Stomach (tissue), 8 donors: ENCODE measurements at regions not wholly inside any gene's neighbourhood (a gene's known extent, or its start where the extent isn't known, plus 50 kb on each side); places are given as distances from the start of the nearest gene placed in this dataset.
"Not testable (repeated sequence)": the region's sequence is repeated elsewhere in the genome, so short reads cannot be mapped to it uniquely, and the experiment has no call there.

Experiments used
- DNase-seq, 2 donors: peaks; one replicate each; pipeline versions ENCODE4 v3.0.0 to v3.0.0-alpha.2; 2013 to 2019
- H3K27ac ChIP-seq, 5 donors: fragments of 200-600 bp in 4 of 5; sonication (generic) in 4 of 5; one replicate each; pipeline ENCODE4 v1.5.1; 2013 to 2019; ENCODE audit warnings: mild to moderate bottlenecking in 1 of 5, moderate library complexity in 1 of 5
- H3K27me3 ChIP-seq, 3 donors: fragments of 200-600 bp; sonication (generic); one replicate each; pipeline ENCODE4 v1.5.1; 2017 to 2019; ENCODE audit warnings: mixed run types in 1 of 3
- H3K36me3 ChIP-seq, 4 donors: fragments of 200-600 bp; sonication (generic); 1 replicate in 3 of 4; 2 replicates in 1 of 4; pipeline ENCODE4 v1.5.1; 2016 to 2019
- H3K4me1 ChIP-seq, 4 donors: fragments of 200-600 bp; sonication (generic); one replicate each; pipeline ENCODE4 v1.5.1; 2016 to 2019
- H3K4me3 ChIP-seq, 4 donors: fragments of 200-600 bp; sonication (generic) in 3 of 4; one replicate each; pipeline ENCODE4 v1.5.1; 2016 to 2019; ENCODE audit warnings: mild to moderate bottlenecking in 1 of 4
- H3K9me3 ChIP-seq, 4 donors: fragments of 200-600 bp; sonication (generic); one replicate each; pipeline ENCODE4 v1.5.1; 2016 to 2019
- EP300 ChIP-seq: sonication (generic); formaldehyde crosslinking; IDR thresholded peaks from one replicate; pipeline ENCODE4 v1.6.1; 2017; ENCODE audit warnings: antibody characterized with exemption
- POLR2A ChIP-seq, 4 donors: fragments of 450-650 bp; IDR thresholded peaks; one replicate each; pipeline ENCODE4 v1.6.1; 2016; ENCODE audit warnings: antibody characterized with exemption in 4 of 4, control low read depth in 2 of 4, mild to moderate bottlenecking in 1 of 4, moderate library complexity in 1 of 4
- POLR2AphosphoS5 ChIP-seq, 3 donors: sonication (generic); formaldehyde crosslinking; IDR thresholded peaks; one replicate each; pipeline ENCODE4 v1.6.1; 2016; ENCODE audit warnings: antibody characterized with exemption in 3 of 3
- WGBS, 5 donors: extraction: QIAGEN DNeasy Blood & Tissue Kit in 3 of 5; methylation state at CpG; one replicate each; pipeline versions ENCODE4 v1.1.5 to v1.1.7; 2013 to 2018; 5-methylcytosine and 5-hydroxymethylcytosine counted together
- intact Hi-C: fragments of 100-400 bp; cut with DNase I; formaldehyde crosslinking; loops from one replicate; pipeline ENCODE4 v1.15.1; 2023; ENCODE audit warnings: low total_unique reads
- TF ChIP-seq, protein P1 (sequence below), 7 experiments: fragments of 450-650 bp in 4 of 7; fragments of 200-600 bp in 3 of 7; sonication (generic) in 3 of 7; IDR thresholded peaks; one replicate each; pipeline ENCODE4 v1.5.1; 2016 to 2019; ENCODE audit warnings: antibody characterized with exemption in 7 of 7, control low read depth in 2 of 7, mild to moderate bottlenecking in 1 of 7
- donor health status: healthy with polysubstance abuse.
- donor health status: Bipolar disorder and iron deficiency.
- donor health status: healthy.

DNA sequence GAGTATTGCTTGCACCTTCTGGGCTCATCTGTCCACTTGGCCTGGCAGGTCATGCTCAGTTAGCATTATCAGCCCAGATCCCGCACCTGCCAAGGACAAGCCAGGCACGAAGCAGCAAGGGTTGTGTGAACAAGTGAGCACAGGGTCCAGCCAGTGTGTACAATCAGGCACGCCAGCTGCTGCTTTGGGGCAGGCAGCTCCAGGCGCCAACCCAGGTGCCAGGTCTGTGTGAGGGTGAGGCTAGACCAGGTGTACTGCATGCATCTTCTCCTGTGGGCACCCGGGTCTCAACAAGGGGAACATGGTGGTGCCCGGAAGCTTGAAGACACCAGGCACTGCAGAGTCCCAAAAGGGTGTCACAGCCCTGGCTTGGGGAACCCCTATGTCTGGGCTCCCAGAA is 1446.8 kb downstream of the PCDH9 start:
- TF ChIP-seq, protein P1, sequence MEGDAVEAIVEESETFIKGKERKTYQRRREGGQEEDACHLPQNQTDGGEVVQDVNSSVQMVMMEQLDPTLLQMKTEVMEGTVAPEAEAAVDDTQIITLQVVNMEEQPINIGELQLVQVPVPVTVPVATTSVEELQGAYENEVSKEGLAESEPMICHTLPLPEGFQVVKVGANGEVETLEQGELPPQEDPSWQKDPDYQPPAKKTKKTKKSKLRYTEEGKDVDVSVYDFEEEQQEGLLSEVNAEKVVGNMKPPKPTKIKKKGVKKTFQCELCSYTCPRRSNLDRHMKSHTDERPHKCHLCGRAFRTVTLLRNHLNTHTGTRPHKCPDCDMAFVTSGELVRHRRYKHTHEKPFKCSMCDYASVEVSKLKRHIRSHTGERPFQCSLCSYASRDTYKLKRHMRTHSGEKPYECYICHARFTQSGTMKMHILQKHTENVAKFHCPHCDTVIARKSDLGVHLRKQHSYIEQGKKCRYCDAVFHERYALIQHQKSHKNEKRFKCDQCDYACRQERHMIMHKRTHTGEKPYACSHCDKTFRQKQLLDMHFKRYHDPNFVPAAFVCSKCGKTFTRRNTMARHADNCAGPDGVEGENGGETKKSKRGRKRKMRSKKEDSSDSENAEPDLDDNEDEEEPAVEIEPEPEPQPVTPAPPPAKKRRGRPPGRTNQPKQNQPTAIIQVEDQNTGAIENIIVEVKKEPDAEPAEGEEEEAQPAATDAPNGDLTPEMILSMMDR (IDR thresholded peaks at IDR 0.05), result no peak
- TF ChIP-seq POLR2A (IDR thresholded peaks at IDR 0.05) (no peak), POLR2AphosphoS5 (IDR thresholded peaks at IDR 0.05) (no peak), EP300 (no peak)
- no peak for DNase-seq
- intact Hi-C loops, result no loop called here
- Histone ChIP-seq H3K27ac (no peak overlapping the region), H3K36me3 (no peaks in the 10 kb centered on the region), H3K4me3 (no peak overlapping the region), H3K27me3 (no peaks in the 10 kb centered on the region), H3K9me3 (no peaks in the 10 kb centered on the region), H3K4me1 (no peaks in the 10 kb centered on the region)
- WGBS, 5 donors, result 87 to 94% (median 90%) methylated on average over 2 to 6 of the region's 6 CpGs

DNA sequence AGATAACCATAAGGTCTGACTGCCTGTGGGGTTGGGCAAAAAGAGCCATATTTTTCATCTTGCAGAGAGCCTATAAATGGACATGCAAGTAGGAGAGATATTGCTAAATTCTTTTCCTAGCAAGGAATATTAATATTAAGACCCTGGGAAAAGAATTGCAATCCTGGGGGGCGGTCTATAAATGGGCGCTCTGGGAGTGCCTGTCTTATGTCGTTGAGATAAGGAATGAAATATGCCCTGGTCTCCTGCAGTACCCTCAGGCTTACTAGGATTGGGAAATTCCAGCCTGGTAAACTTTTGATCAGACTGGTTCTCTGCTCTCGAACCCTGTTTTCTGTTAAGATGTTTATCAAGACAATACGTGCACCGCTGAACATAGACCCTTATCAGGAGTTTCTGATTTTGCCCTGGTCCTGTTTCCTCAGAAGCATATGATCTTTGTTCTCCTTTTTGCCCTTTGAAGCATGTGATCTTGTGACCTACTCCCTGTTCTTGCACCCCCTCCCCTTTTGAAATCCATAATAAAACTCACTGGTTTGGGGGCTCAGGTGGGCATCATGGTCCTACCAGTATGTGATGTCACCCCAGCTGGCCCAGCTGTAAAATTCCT is 1458.3 kb downstream of the PCDH9 start:
- intact Hi-C loops, H3K36me3 ChIP-seq, H3K27ac ChIP-seq, H3K27me3 ChIP-seq, DNase-seq, H3K4me3 ChIP-seq, H3K4me1 ChIP-seq: not testable (repeated sequence)
- 78 to 93% (median 86%) methylated on average over 5 to 6 of the region's 6 CpGs for WGBS, 5 donors
- H3K9me3 ChIP-seq, result peaks cover 0 to 29% (median 15%) of the 10 kb centered on the region in 4 donors

DNA sequence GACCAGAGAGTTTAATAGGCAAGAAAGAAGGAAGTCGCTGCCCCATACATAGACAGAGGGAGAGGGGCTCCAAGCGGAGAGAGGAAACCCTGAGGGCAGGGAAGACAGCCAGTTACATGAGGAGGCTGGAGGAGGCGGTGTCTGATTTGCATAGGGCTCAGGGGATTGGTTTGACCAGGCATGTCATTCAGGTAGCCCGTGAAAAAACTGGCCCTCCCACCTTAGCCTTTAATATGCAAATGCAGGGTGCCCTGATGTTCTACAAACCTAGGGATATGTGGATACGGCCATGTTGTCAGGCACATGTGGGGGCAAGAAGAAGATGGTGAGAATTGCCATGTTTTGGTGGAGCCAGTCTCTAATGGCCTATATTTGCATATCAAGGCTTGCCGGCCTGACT is 1461.6 kb downstream of the PCDH9 start:
- H3K9me3 ChIP-seq, result peaks cover 0 to 29% (median 15%) of the 10 kb centered on the region in 4 donors
- WGBS, 5 donors, result 76 to 81% (median 79%) methylated on average over 6 of the region's 6 CpGs
- no peak for DNase-seq

DNA sequence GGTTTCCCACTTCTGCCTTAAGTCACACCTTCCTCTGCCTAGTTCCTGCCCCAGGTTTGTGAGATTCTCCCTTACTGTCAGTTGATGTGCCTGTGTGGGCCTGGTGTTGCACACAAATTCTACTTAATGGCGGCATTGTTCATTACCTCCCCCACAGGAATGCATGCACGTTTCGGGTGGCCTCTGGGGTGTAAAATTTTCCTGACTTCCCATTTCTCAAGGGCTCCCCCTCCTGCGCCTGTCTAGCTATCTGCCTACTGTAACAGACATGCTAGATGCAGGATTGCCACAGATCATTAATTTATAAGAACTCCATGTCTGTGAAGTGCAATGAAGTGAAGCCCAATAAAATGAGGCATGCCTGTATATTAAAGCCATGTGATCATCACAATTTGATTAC is 1466.3 kb downstream of the PCDH9 start:
- intact Hi-C loops, result no loop called here
- DNase-seq, result no peak

More for the DNA sequence above, 1461.6 kb downstream of the PCDH9 start:
- H3K4me3 ChIP-seq, result no peak overlapping the region
- H3K4me1 ChIP-seq, result no peaks in the 10 kb centered on the region
- intact Hi-C loops, result no loop called here
- TF ChIP-seq POLR2A (IDR thresholded peaks at IDR 0.05) (no peak), POLR2AphosphoS5 (IDR thresholded peaks at IDR 0.05) (no peak), EP300 (no peak)
- TF ChIP-seq, protein P1 (IDR thresholded peaks at IDR 0.05), result no peak
- no peaks in the 10 kb centered on the region for H3K36me3 ChIP-seq
- no peak overlapping the region for H3K27ac ChIP-seq
- H3K27me3 ChIP-seq, result no peaks in the 10 kb centered on the region

DNA sequence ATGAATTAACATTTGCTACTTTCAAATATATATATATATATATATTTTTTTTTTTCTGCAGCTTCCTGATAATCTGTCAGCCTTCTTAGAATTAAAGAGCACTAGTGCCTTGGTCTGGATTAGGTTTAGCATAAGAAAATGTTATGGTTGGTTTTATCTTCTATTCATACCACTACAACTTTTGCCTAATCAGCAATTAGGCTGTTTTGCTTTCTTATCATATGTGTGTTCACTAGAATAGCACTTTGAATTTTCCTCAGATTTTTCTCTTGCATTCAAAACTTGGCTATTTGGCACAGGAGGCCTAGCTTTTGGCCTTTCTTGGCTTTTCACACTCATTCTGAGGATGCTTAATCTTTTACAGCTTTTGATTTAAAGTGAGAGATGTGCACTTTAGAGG is 1468.1 kb downstream of the PCDH9 start:
- Histone ChIP-seq H3K36me3 (no peaks in the 10 kb centered on the region), H3K4me3 (no peak overlapping the region), H3K9me3 (peaks cover 0 to 30% (median 3%) of the 10 kb centered on the region in 4 donors), H3K27me3 (no peaks in the 10 kb centered on the region), H3K4me1 (no peaks in the 10 kb centered on the region), H3K27ac (no peak overlapping the region)
- DNase-seq, result no peak
- TF ChIP-seq POLR2AphosphoS5 (IDR thresholded peaks at IDR 0.05), result no peak
- TF ChIP-seq EP300, result no peak
- TF ChIP-seq, protein P1 (IDR thresholded peaks at IDR 0.05), result no peak
- no peak for TF ChIP-seq POLR2A (IDR thresholded peaks at IDR 0.05)
- intact Hi-C loops, result no loop called here

More for the DNA sequence above, 1466.3 kb downstream of the PCDH9 start:
- 77 to 83% (median 81%) methylated on average over 4 of the region's 4 CpGs for WGBS, 5 donors
- no peak for TF ChIP-seq POLR2A (IDR thresholded peaks at IDR 0.05)
- TF ChIP-seq, protein P1 (IDR thresholded peaks at IDR 0.05), result no peak
- no peak for TF ChIP-seq POLR2AphosphoS5 (IDR thresholded peaks at IDR 0.05)
- TF ChIP-seq EP300, result no peak
- H3K9me3 ChIP-seq, result peaks cover 0 to 20% (median under 1%) of the 10 kb centered on the region in 4 donors
- no peak overlapping the region for H3K4me3 ChIP-seq
- H3K36me3 ChIP-seq, result no peaks in the 10 kb centered on the region
- no peaks in the 10 kb centered on the region for H3K27me3 ChIP-seq
- H3K4me1 ChIP-seq, result no peaks in the 10 kb centered on the region
- H3K27ac ChIP-seq, result no peak overlapping the region
